ENCODE measurements at regions not wholly inside any gene's neighbourhood (a gene's known extent, or its start where the extent isn't known, plus 50 kb on each side); places are given as distances from the start of the nearest gene placed in this dataset.

DNA sequence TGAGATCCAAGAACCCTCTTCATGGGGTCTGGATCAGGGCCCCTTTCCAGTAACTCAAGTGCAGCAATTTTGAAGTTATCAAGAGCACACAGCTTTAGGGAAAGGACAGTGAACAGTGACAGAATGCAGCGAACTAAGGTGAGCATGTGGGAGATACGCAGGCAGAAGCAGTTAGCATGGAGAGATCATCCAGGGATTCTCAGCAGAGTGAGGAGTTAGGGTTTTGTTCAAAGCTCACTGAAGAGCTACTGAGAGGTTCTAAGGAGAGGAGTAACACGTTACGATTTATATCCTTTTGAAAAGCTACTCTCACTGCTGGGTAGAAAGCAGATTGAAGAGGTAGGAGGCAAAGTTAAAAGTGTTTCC, 83.6 kb upstream of the MPP7 start:
- TF ChIP-seq, protein P1, sequence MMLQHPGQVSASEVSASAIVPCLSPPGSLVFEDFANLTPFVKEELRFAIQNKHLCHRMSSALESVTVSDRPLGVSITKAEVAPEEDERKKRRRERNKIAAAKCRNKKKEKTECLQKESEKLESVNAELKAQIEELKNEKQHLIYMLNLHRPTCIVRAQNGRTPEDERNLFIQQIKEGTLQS (IDR thresholded peaks at IDR 0.05; ENCODE audit: insufficient read depth, low read depth, low read length), result no peak
- TF ChIP-seq RAD21 (IDR thresholded peaks at IDR 0.05 in 1 of 2, conservative IDR thresholded peaks at IDR 0.05 in 1 of 2; ENCODE audit: low read depth in 2 of 2, low read length in 2 of 2) (no peak), KDM5A (IDR thresholded peaks at IDR 0.05; ENCODE audit: low read length) (no peak), POLR2AphosphoS5 (IDR thresholded peaks at IDR 0.05; ENCODE audit: low read depth, low read length) (no peak), POLR2A (IDR thresholded peaks at IDR 0.05; ENCODE audit: control extremely low read depth in 1 of 2, low read depth in 2 of 2, low read length in 2 of 2) (no peak)
- TF ChIP-seq, protein P2, sequence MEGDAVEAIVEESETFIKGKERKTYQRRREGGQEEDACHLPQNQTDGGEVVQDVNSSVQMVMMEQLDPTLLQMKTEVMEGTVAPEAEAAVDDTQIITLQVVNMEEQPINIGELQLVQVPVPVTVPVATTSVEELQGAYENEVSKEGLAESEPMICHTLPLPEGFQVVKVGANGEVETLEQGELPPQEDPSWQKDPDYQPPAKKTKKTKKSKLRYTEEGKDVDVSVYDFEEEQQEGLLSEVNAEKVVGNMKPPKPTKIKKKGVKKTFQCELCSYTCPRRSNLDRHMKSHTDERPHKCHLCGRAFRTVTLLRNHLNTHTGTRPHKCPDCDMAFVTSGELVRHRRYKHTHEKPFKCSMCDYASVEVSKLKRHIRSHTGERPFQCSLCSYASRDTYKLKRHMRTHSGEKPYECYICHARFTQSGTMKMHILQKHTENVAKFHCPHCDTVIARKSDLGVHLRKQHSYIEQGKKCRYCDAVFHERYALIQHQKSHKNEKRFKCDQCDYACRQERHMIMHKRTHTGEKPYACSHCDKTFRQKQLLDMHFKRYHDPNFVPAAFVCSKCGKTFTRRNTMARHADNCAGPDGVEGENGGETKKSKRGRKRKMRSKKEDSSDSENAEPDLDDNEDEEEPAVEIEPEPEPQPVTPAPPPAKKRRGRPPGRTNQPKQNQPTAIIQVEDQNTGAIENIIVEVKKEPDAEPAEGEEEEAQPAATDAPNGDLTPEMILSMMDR (IDR thresholded peaks at IDR 0.05; ENCODE audit: control extremely low read depth in 1 of 3, insufficient read depth in 1 of 3, low read depth in 1 of 3, low read length in 3 of 3), result no peak
- TF ChIP-seq, protein P3, sequence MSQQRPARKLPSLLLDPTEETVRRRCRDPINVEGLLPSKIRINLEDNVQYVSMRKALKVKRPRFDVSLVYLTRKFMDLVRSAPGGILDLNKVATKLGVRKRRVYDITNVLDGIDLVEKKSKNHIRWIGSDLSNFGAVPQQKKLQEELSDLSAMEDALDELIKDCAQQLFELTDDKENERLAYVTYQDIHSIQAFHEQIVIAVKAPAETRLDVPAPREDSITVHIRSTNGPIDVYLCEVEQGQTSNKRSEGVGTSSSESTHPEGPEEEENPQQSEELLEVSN (IDR thresholded peaks at IDR 0.05), result no peak

Data from H1 (cell line).